ENCODE measurements at regions not wholly inside any gene's neighbourhood (a gene's known extent, or its start where the extent isn't known, plus 50 kb on each side); places are given as distances from the start of the nearest gene placed in this dataset.

DNA sequence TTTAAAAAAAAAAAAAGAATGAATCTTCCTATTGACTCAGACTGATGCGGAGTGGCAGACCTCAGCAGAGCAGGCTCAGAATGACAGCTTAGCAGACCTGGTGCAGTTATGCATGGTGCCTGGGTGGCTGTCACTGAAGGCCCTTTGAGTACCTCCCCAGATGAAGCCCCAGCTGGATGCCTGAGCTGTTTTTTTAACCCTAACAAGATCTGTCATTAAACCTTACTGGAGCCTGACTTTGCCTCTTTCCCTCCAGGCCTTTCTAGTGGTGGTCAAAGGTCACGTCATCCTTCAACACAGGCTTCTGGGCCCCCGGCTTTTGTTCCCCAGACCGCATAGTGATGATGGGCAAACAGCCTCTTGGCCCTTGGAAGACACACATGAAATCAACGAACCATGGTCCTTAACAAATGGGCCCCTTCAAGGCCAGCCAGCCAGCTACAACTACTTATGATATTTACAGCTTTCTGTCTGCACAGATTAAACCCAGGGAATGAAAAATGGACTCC, 138.3 kb upstream of the CYP1B1 start:
- no peak overlapping the region for H3K14ac ChIP-seq (replicated peaks; ENCODE audit: low read depth, low read length)
- H2BK5ac ChIP-seq (ENCODE audit: low read depth, low read length, poor library complexity, severe bottlenecking) = no peak overlapping the region
- H4K8ac ChIP-seq (ENCODE audit: low read depth in 2 of 2, low read length in 2 of 2) = no peak overlapping the region
- H3K79me1 ChIP-seq (ENCODE audit: low read depth in 1 of 2, low read length in 2 of 2) = no peaks in the 10 kb centered on the region
- peaks cover 18% of the 10 kb centered on the region for H3K27me3 ChIP-seq (ENCODE audit: control insufficient read depth, insufficient read depth, low read length)
- H3K4ac ChIP-seq (ENCODE audit: low read depth, low read length) = no peak overlapping the region
- H2BK15ac ChIP-seq (ENCODE audit: low read depth, low read length) = no peak overlapping the region
- no peak overlapping the region for H2AK9ac ChIP-seq (replicated peaks; ENCODE audit: low read depth, low read length, poor library complexity)
- no peaks in the 10 kb centered on the region for H3K9me1 ChIP-seq (ENCODE audit: insufficient read depth, low read length)
- POLR2A ChIA-PET (ENCODE audit: unreplicated experiment) = no interaction called here
- H3K23ac ChIP-seq (ENCODE audit: low read depth, low read length) = no peak overlapping the region
- no peak overlapping the region for H2AK5ac ChIP-seq (ENCODE audit: low read depth, low read length)
- H3K4me2 ChIP-seq (ENCODE audit: low read depth, low read length) = no peak overlapping the region
- no peaks in the 10 kb centered on the region for H4K20me1 ChIP-seq (ENCODE audit: insufficient read depth, low read length)
- dilution Hi-C loops (cut with HindIII; ENCODE audit: low sequenced_read_pairs, unreplicated experiment) = no loop called here
- no peak overlapping the region for H3K4me3 ChIP-seq (ENCODE audit: insufficient read depth, low read depth, low read length)
- CTCF ChIA-PET = no interaction called here
- WGBS, 2 experiments (ENCODE audit: extremely low coverage in 2 of 2, insufficient read length in 1 of 2) = no CpG with 5 or more reads among the region's 5 CpGs
- H2BK20ac ChIP-seq (ENCODE audit: low read depth, low read length) = no peak overlapping the region
- ATAC-seq (ENCODE audit: low read depth) (no peak), DNase-seq (no peak)
- no peak for TF ChIP-seq MAZ (IDR thresholded peaks at IDR 0.05; ENCODE audit: borderline replicate concordance, low read depth, low read length)
- TF ChIP-seq RAD21 (IDR thresholded peaks at IDR 0.05; ENCODE audit: low read length) = no peak
- no peak for TF ChIP-seq FOS (IDR thresholded peaks at IDR 0.05; ENCODE audit: low read depth, low read length)
- TF ChIP-seq BHLHE40 (IDR thresholded peaks at IDR 0.05; ENCODE audit: low read depth, low read length) = no peak
- no peak for TF ChIP-seq CHD1 (IDR thresholded peaks at IDR 0.05; ENCODE audit: low read depth, low read length)
- TF ChIP-seq, protein P1, sequence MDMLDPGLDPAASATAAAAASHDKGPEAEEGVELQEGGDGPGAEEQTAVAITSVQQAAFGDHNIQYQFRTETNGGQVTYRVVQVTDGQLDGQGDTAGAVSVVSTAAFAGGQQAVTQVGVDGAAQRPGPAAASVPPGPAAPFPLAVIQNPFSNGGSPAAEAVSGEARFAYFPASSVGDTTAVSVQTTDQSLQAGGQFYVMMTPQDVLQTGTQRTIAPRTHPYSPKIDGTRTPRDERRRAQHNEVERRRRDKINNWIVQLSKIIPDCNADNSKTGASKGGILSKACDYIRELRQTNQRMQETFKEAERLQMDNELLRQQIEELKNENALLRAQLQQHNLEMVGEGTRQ (IDR thresholded peaks at IDR 0.05; ENCODE audit: low read depth, low read length) = no peak
- TF ChIP-seq NFE2L2 (IDR thresholded peaks at IDR 0.05; ENCODE audit: low read depth, low read length) = no peak
- TF ChIP-seq MXI1 (IDR thresholded peaks at IDR 0.05; ENCODE audit: borderline replicate concordance, low read depth, low read length) = no peak
- TF ChIP-seq POLR2A (IDR thresholded peaks at IDR 0.05; ENCODE audit: low read depth, low read length) = no peak
- TF ChIP-seq, protein P2, sequence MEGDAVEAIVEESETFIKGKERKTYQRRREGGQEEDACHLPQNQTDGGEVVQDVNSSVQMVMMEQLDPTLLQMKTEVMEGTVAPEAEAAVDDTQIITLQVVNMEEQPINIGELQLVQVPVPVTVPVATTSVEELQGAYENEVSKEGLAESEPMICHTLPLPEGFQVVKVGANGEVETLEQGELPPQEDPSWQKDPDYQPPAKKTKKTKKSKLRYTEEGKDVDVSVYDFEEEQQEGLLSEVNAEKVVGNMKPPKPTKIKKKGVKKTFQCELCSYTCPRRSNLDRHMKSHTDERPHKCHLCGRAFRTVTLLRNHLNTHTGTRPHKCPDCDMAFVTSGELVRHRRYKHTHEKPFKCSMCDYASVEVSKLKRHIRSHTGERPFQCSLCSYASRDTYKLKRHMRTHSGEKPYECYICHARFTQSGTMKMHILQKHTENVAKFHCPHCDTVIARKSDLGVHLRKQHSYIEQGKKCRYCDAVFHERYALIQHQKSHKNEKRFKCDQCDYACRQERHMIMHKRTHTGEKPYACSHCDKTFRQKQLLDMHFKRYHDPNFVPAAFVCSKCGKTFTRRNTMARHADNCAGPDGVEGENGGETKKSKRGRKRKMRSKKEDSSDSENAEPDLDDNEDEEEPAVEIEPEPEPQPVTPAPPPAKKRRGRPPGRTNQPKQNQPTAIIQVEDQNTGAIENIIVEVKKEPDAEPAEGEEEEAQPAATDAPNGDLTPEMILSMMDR (conservative IDR thresholded peaks at IDR 0.05; ENCODE audit: low read depth, low read length) = no peak
- TF ChIP-seq CEBPB (IDR thresholded peaks at IDR 0.05; ENCODE audit: low read depth, low read length) = no peak
- no peak for TF ChIP-seq SMC3 (IDR thresholded peaks at IDR 0.05; ENCODE audit: low read depth, low read length)
- TF ChIP-seq, protein P3, sequence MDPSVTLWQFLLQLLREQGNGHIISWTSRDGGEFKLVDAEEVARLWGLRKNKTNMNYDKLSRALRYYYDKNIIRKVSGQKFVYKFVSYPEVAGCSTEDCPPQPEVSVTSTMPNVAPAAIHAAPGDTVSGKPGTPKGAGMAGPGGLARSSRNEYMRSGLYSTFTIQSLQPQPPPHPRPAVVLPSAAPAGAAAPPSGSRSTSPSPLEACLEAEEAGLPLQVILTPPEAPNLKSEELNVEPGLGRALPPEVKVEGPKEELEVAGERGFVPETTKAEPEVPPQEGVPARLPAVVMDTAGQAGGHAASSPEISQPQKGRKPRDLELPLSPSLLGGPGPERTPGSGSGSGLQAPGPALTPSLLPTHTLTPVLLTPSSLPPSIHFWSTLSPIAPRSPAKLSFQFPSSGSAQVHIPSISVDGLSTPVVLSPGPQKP (IDR thresholded peaks at IDR 0.05; ENCODE audit: borderline replicate concordance, low read depth, low read length) = no peak
- no peak for TF ChIP-seq RFX5 (IDR thresholded peaks at IDR 0.05; ENCODE audit: low read depth, low read length)
- TF ChIP-seq RCOR1 (IDR thresholded peaks at IDR 0.05; ENCODE audit: insufficient replicate concordance, low read length) = no peak
- no peak for TF ChIP-seq MAFK (IDR thresholded peaks at IDR 0.05; ENCODE audit: low read depth, low read length)
- no peak overlapping the region for H2AFZ ChIP-seq (replicated peaks; ENCODE audit: low read length, poor library complexity)
- intact Hi-C loops (cut with micrococcal nuclease) = no loop called here
- no peaks in the 10 kb centered on the region; the same call in 1 of the 2 replicates for H3K4me1 ChIP-seq (ENCODE audit: control insufficient read depth, insufficient read depth, low read length)
- H3K36me3 ChIP-seq (ENCODE audit: control insufficient read depth, insufficient read depth, low read length) = no peaks in the 10 kb centered on the region
- no peak overlapping the region for H4K91ac ChIP-seq (ENCODE audit: insufficient read depth, low read depth, low read length)
- no peak overlapping the region for H3K9ac ChIP-seq (ENCODE audit: low read depth, low read length)
- no peaks in the 10 kb centered on the region for H3K9me3 ChIP-seq (ENCODE audit: control insufficient read depth, insufficient read depth, low read length)
- no peak overlapping the region for H3K56ac ChIP-seq (ENCODE audit: extremely low read depth, insufficient read depth, low read length)
- no peak overlapping the region for H3K27ac ChIP-seq (ENCODE audit: insufficient read depth, low read length)
- in situ Hi-C loops (cut with MboI; ENCODE audit: low sequenced_read_pairs) = no loop called here
- no peak overlapping the region for H4K5ac ChIP-seq (ENCODE audit: low read depth, low read length)
- no peak overlapping the region for H3K18ac ChIP-seq (ENCODE audit: low read depth, low read length)
- no TSS peak for BruUV-seq (replicated peaks)
- H2BK120ac ChIP-seq (ENCODE audit: low read depth, low read length) = no peak overlapping the region
